Thymus (tissue), 11 donors: ENCODE measurements at regions not wholly inside any gene's neighbourhood (a gene's known extent, or its start where the extent isn't known, plus 50 kb on each side); places are given as distances from the start of the nearest gene placed in this dataset.

ENCODE experiments used
- DNase-seq, 9 donors: peaks; one replicate each; pipeline ENCODE4 v3.0.0-alpha.2; 2013; ENCODE audit warnings: low spot score in 9 of 9, low read depth in 6 of 9, missing footprints in 1 of 9
- H3K27ac ChIP-seq, 2 donors: one replicate each; pipeline ENCODE4 v1.5.1; 2013; ENCODE audit warnings: control low read depth in 1 of 2, low read depth in 1 of 2, low read length in 1 of 2, mild to moderate bottlenecking in 1 of 2, moderate library complexity in 1 of 2
- H3K27me3 ChIP-seq, 2 donors: one replicate each; pipeline ENCODE4 v1.5.1; 2013; ENCODE audit warnings: low read length in 1 of 2; ENCODE audit not compliant: control insufficient read depth in 2 of 2, insufficient read depth in 1 of 2
- H3K36me3 ChIP-seq, 2 donors: one replicate each; pipeline ENCODE4 v1.5.1; 2013; ENCODE audit warnings: low read length in 1 of 2, mild to moderate bottlenecking in 1 of 2, moderate library complexity in 1 of 2; ENCODE audit not compliant: control insufficient read depth in 2 of 2, insufficient read depth in 2 of 2
- H3K4me1 ChIP-seq, 2 donors: one replicate each; pipeline ENCODE4 v1.5.1; 2013; ENCODE audit warnings: low read length in 2 of 2; ENCODE audit not compliant: control insufficient read depth in 2 of 2, insufficient read depth in 2 of 2
- H3K4me3 ChIP-seq, 2 donors: one replicate each; pipeline ENCODE4 v1.5.1; 2013; ENCODE audit warnings: low read length in 2 of 2, control low read depth in 1 of 2, mild to moderate bottlenecking in 1 of 2
- H3K9me3 ChIP-seq, 2 donors: one replicate each; pipeline ENCODE4 v1.5.1; 2013; ENCODE audit warnings: low read length in 1 of 2, mild to moderate bottlenecking in 1 of 2; ENCODE audit not compliant: control insufficient read depth in 2 of 2, insufficient read depth in 1 of 2
- WGBS: extraction: QIAGEN DNeasy Blood & Tissue Kit; methylation state at CpG from one replicate; pipeline ENCODE4 v1.1.7; 2013; 5-methylcytosine and 5-hydroxymethylcytosine counted together
- donor health status: healthy.

DNA sequence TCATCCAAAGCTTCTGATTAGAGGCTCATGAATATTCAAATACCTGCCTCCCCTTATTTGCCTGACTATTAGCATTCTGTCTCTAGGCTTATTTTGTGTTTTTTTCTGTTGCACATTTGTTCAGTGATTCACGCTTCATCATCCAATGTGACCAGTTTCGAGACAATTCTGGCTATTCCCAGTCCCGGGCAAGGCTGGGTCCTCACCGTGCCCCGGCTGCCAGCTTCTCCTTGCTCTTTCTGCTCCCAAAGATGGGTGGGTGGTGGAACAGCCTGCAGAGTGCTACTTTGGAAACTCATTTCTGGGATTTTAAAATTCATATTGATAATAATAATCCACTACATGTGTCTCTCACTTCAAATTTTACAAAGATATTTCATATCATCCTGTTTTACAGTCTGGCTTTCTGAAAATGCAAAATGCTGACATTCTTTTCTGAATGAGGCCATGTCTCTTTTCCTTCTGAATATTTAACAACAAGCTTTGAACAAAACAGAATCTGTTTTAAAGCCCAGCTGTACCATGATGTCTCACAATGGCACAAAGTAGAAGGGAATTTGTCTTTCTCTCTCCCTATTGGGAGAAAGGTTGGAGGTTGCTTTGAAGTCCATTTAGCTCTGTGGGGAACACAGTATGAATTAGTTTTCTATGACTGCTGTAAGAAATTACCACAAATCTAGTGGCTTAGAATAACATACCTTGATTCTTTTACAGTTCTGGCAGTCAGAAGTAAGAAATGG, 116.9 kb upstream of the CDH13 start:
- DNase-seq, result no peak
- Histone ChIP-seq H3K9me3 (peaks cover 0 to 4% of the 10 kb centered on the region in 2 donors), H3K36me3 (no peaks in the 10 kb centered on the region), H3K4me3 (no peak overlapping the region), H3K27me3 (no peaks in the 10 kb centered on the region), H3K27ac (no peak overlapping the region), H3K4me1 (peaks cover 0 to 2% of the 10 kb centered on the region in 2 donors)
- WGBS, result 94% methylated on average over 5 of the region's 5 CpGs

DNA sequence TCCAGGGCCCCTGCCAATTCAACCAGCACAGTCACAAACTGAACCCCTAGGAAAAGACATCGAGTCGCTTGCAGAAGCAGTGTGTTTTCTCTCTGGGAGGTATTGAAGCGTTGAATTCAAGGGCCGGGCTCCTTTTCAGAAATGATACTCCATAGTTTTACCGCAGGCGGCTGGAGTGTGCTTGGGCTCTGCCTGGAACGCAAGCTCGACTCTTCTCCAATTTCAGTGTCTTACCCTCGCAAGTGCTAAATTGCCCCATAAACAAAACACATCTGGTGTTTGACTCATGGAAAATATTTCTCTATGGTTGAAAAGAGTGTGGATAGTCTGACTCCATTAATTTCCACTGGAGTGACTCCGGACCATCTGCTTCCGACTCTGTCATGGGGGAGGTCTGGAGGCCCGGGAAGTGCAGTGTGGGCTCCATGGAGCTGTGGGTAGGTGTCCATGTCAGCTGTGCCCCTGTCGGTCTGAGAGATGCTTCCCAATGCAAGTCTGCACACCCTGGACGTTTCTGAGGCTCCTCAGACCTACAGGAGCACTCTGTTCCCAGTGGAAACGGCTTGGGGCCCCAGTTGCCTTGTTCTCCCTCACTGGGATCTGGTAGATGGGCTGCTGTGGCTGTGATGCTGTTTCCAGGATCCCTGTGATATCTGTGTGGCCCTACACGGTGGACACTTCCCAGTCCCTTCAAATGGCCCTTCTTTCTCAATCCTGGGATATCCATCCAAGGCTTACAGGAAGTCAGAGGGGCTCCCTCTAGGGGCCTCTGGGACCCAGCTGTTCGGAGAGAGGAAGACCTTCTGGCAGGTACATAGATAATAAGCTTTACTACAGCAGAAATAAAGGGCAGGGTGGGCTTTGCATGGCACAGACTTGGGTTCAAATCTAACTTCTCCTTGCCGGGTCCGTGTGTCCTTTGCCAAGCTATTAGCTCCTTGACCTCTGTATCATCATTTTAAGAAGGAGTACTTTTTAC, 119.8 kb upstream of the CDH13 start:
- Histone ChIP-seq H3K4me1 (peaks cover 0 to 2% of the 10 kb centered on the region in 2 donors), H3K27me3 (no peaks in the 10 kb centered on the region), H3K4me3 (no peak overlapping the region), H3K9me3 (peaks cover 0 to 4% of the 10 kb centered on the region in 2 donors), H3K36me3 (no peaks in the 10 kb centered on the region), H3K27ac (peak overlapping the region in 1 of 2 donors; percentile 60)
- 84% methylated on average over 19 of the region's 19 CpGs for WGBS
- peak in 3 of 9 donors; percentile 1 to 14 (median 1) for DNase-seq

DNA sequence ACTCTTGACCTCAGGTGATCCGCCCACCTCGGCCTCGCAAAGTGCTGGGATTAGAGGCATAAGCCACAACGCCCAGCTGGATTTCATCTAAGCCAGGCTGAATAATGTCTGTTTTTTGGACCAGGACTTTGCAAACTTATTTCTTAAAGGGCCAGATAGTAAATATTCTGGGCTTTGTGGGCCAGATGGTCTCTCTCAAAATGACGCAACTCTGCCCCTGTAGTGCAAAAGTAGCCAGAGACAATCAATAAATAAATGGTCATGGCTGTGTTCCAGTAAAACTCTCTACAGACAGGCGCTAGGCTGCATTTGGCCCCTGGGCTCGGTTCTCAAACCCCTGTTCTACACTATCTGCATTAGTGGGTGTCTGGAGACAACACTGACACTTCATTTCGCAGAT, 121.9 kb upstream of the CDH13 start:
- Histone ChIP-seq H3K4me3 (no peak overlapping the region), H3K4me1 (peaks cover 0 to 2% of the 10 kb centered on the region in 2 donors), H3K36me3 (no peaks in the 10 kb centered on the region), H3K9me3 (peaks cover 0 to 4% of the 10 kb centered on the region in 2 donors), H3K27me3 (no peaks in the 10 kb centered on the region), H3K27ac (no peak overlapping the region)
- no peak for DNase-seq
- WGBS, result 89% methylated on average over 8 of the region's 8 CpGs

DNA sequence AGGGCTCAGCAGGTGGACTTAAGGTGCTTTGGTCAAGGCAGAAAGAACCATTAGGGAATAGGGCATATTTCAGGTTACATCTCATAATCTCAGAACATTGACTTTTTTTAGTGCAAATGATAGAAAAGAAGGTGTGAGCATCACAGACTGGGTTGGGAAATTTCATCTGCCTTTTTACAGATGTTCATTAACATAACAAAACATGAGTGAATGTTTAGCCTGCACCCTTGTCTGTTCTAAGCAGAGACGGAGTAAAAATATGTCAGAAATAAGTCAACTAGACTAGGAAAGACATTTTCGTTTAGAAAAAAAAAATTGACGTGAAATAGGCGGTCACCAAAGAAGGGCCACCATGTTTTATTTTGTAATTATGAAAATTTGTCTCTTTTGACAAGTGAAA, 127.5 kb upstream of the CDH13 start:
- Histone ChIP-seq H3K4me1 (no peaks in the 10 kb centered on the region), H3K27me3 (no peaks in the 10 kb centered on the region), H3K36me3 (no peaks in the 10 kb centered on the region), H3K9me3 (no peaks in the 10 kb centered on the region), H3K27ac (no peak overlapping the region), H3K4me3 (no peak overlapping the region)
- WGBS, result 80% methylated on average over 4 of the region's 4 CpGs
- DNase-seq, result no peak

DNA sequence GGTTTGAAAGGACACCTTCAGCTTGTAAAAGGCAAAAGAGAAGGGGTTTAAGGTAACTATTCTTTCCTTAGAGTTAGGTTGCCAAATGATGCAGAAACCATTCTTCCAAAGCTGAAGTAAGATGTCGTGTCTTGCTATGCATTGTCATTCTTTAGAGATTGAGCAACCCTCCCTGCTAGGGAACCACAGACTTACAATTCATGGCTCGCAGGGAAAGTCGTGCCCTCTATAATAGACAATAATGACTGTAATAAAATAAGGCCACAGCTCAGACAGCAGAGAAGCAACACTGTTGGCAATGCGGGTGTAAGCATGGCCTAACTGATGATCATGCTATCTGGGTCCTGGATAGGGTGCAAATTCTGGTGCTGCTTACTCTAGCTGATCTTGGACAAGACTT, 129.6 kb upstream of the CDH13 start:
- no peaks in the 10 kb centered on the region for H3K36me3 ChIP-seq
- H3K4me1 ChIP-seq, result no peaks in the 10 kb centered on the region
- no peaks in the 10 kb centered on the region for H3K27me3 ChIP-seq
- no peak overlapping the region for H3K27ac ChIP-seq
- H3K4me3 ChIP-seq, result no peak overlapping the region
- 73% methylated on average over 4 of the region's 4 CpGs for WGBS
- no peak for DNase-seq
- no peaks in the 10 kb centered on the region for H3K9me3 ChIP-seq

- 87% methylated on average over 4 of the region's 4 CpGs for WGBS
Measured at GRCh38 chr16:82488460-82488859, 138.3 kb upstream of the CDH13 start.

GRCh38 chr16:82481455-82481854, 145.3 kb upstream of the CDH13 start:
- H3K27ac ChIP-seq, result no peak overlapping the region
- no peak overlapping the region for H3K4me3 ChIP-seq
- no peaks in the 10 kb centered on the region for H3K9me3 ChIP-seq
- H3K36me3 ChIP-seq, result no peaks in the 10 kb centered on the region
- 64% methylated on average over 3 of the region's 3 CpGs for WGBS
- no peaks in the 10 kb centered on the region for H3K27me3 ChIP-seq
- DNase-seq, result no peak
- no peaks in the 10 kb centered on the region for H3K4me1 ChIP-seq

More at GRCh38 chr16:82488460-82488859, 138.3 kb upstream of the CDH13 start:
- Histone ChIP-seq H3K9me3 (no peaks in the 10 kb centered on the region), H3K4me3 (no peak overlapping the region), H3K27ac (no peak overlapping the region), H3K36me3 (no peaks in the 10 kb centered on the region), H3K4me1 (no peaks in the 10 kb centered on the region), H3K27me3 (no peaks in the 10 kb centered on the region)
- no peak for DNase-seq

GRCh38 chr16:82476786-82477185, 150.0 kb upstream of the CDH13 start:
- DNase-seq, result no peak
- WGBS, result 85% methylated on average over 5 of the region's 5 CpGs
- Histone ChIP-seq H3K4me3 (no peak overlapping the region), H3K4me1 (no peaks in the 10 kb centered on the region), H3K27me3 (no peaks in the 10 kb centered on the region), H3K9me3 (no peaks in the 10 kb centered on the region), H3K27ac (no peak overlapping the region), H3K36me3 (no peaks in the 10 kb centered on the region)

DNA sequence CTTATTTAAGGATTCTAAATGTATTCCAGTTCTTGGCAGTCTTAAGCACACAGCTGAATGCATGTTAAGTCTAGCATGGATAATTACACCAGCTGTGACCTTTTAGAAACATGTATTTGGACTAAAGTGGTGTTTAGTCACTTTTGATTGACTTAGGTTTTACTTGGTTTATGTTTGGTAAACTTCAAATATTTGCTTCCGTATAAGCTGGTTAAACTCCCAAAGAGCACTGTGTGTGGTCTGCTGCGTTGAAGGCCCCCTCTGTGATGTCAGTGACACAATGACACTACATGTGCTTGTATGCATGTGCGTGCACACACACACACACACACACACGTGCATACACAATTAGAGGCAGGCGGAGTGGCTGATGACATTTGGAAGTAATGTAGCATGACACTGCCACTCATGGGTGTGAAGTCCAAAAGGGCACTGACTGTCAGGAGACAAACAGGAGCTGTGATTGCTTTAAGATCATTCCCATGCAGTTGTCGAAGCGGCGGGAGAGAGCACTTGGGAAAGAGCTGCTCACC, 156.1 kb upstream of the CDH13 start:
- no peak overlapping the region for H3K4me3 ChIP-seq
- 73% methylated on average over 8 of the region's 8 CpGs for WGBS
- no peaks in the 10 kb centered on the region for H3K27me3 ChIP-seq
- no peak overlapping the region for H3K27ac ChIP-seq
- no peak for DNase-seq
- no peaks in the 10 kb centered on the region for H3K36me3 ChIP-seq
- no peaks in the 10 kb centered on the region for H3K9me3 ChIP-seq
- H3K4me1 ChIP-seq, result no peaks in the 10 kb centered on the region
